ENCODE measurements at regions not wholly inside any gene's neighbourhood (a gene's known extent, or its start where the extent isn't known, plus 50 kb on each side); places are given as distances from the start of the nearest gene placed in this dataset.

DNA sequence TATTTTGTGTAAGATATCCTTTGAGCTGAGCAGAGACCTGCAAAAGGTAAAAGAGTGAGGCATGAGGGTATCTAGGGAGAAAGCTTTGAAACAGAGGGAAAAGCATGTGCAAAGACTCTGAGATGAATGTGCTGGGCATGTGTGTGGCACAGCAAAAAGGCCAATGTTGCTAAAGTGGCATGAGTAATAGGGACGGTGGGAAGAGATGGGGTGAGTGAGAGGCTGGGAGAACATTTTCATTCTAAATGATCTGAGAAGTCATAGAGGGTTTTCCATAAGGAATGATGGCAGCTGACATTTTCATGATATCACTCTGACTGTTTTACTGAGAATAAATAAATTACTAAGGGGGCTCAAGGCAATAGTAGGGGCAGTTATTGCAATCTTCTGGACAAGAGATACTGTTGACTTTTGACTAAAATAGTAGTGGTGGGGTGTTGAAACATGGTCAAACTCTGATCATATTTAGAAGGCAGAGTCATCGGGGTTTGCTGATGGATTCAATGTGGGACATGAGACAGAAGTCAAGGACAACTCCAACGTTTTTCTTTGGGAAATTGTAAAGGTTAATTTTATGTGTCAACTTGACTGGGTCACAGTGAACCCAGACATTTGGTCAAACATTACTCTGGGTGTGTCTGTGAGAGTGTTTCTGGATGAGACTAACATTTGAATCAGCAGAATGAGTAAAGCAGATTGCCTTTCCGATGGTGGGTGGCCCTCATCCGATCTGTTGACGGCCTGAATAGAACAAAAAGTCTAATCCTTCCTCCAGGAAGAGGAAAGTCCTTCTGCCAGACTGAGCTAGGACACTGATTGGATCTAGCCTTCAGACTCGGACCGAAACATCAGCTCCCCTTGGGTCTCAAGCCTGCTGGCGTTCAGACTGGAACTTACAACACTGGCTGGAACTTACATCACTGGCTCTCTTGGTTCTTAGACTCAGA, 193.9 kb upstream of the PLXNC1 start:
- Histone ChIP-seq H3K9ac (peak overlapping the region; percentile 69), H3K36me3 (ENCODE audit: low read depth) (no peaks in the 10 kb centered on the region), H3K27ac (peak overlapping the region; percentile 92), H4K20me1 (ENCODE audit: insufficient read depth) (no peaks in the 10 kb centered on the region), H3K4me2 (ENCODE audit: unreplicated experiment) (peak overlapping the region; percentile 66), H3K4me1 (ENCODE audit: insufficient read depth) (peaks cover 25% of the 10 kb centered on the region), H3K79me2 (ENCODE audit: insufficient read depth) (no peaks in the 10 kb centered on the region), H3K27me3 (replicated peaks; ENCODE audit: insufficient read depth) (no peaks in the 10 kb centered on the region), H2AFZ (peak overlapping the region; percentile 79), H3F3A (ENCODE audit: insufficient read depth) (peaks cover 26% of the 10 kb centered on the region), H3K9me2 (ENCODE audit: insufficient read depth) (no peaks in the 10 kb centered on the region; the same call in 1 of the 2 replicates), H3K4me3 (peak overlapping the region; percentile 35), H3K9me3 (ENCODE audit: low read depth) (no peaks in the 10 kb centered on the region)
- WGBS, 2 experiments (ENCODE audit: low coverage in 1 of 2, low lambda C conversion rate in 2 of 2, missing lambda C conversion rate in 2 of 2), result 1% methylated on average over 9 of the region's 9 CpGs
- DNase-seq, result peak; percentile 88
- in situ Hi-C loops (cut with MboI), result no loop called here
- TF ChIP-seq EZH2 (IDR thresholded peaks at IDR 0.05; ENCODE audit: insufficient read depth, poor library complexity, severe bottlenecking) (no peak), EZH2phosphoT487 (IDR thresholded peaks at IDR 0.05; ENCODE audit: insufficient read depth, low read depth) (0 out of 2 replicates have a peak, but pooled peaks have one; percentile 41)

DNA sequence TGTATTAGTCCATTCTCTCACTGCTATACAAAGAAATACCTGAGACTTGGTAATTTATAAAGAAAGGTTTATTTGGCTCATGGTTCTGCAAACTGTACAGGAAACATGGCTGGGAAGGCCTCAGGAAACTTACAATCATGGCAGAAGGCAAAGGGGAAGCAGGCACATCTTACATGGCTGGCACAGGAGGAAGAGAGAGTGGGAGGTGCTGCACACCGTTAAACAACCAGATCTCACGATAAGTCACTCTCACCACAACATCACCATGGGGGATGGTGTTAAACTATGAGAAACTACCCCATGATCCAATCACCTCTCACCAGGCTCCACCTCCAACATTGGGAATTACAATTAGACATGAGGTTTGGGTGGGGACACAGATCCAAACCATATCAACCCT, 191.8 kb upstream of the PLXNC1 start:
- H3K79me2 ChIP-seq (ENCODE audit: insufficient read depth), result no peaks in the 10 kb centered on the region
- H4K20me1 ChIP-seq (ENCODE audit: insufficient read depth), result no peaks in the 10 kb centered on the region
- no peak overlapping the region for H2AFZ ChIP-seq
- H3F3A ChIP-seq (ENCODE audit: insufficient read depth), result peaks cover 26% of the 10 kb centered on the region
- H3K4me3 ChIP-seq, result no peak overlapping the region
- DNase-seq, result no peak
- TF ChIP-seq EZH2 (IDR thresholded peaks at IDR 0.05; ENCODE audit: insufficient read depth, poor library complexity, severe bottlenecking) (no peak), EZH2phosphoT487 (IDR thresholded peaks at IDR 0.05; ENCODE audit: insufficient read depth, low read depth) (no peak)
- no peaks in the 10 kb centered on the region for H3K36me3 ChIP-seq (ENCODE audit: low read depth)
- 84 to 85% methylated on average over 2 of the region's 2 CpGs for WGBS, 2 experiments (ENCODE audit: low coverage in 1 of 2, low lambda C conversion rate in 2 of 2, missing lambda C conversion rate in 2 of 2)
- in situ Hi-C loops (cut with MboI), result no loop called here
- no peak overlapping the region for H3K4me2 ChIP-seq (ENCODE audit: unreplicated experiment)
- peaks cover 25% of the 10 kb centered on the region for H3K4me1 ChIP-seq (ENCODE audit: insufficient read depth)
- H3K27me3 ChIP-seq (replicated peaks; ENCODE audit: insufficient read depth), result no peaks in the 10 kb centered on the region
- H3K9me2 ChIP-seq (ENCODE audit: insufficient read depth), result no peaks in the 10 kb centered on the region; the same call in 1 of the 2 replicates
- H3K27ac ChIP-seq, result no peak overlapping the region
- H3K9me3 ChIP-seq (ENCODE audit: low read depth), result no peaks in the 10 kb centered on the region
- H3K9ac ChIP-seq, result no peak overlapping the region

DNA sequence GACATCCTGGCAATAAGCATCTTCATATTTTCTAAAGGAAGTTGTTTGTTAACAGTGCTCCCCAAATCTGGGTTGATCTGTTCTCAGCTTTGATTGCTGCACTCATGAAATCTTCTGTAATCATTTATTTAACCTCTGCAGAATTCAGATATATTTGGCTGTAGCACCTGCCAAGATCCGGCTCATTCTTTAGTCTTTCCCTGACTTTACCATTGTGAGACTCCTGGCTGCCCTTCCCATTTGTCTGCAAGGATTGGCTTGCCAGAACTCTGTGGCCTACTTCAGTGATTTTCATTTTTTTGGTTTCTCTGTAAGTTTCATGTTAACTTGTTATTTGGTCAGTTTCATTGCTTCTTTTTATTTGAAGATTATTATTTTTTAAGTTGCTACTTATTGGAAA, 191.2 kb upstream of the PLXNC1 start:
- Histone ChIP-seq H3K9ac (no peak overlapping the region), H3K27me3 (replicated peaks; ENCODE audit: insufficient read depth) (no peaks in the 10 kb centered on the region), H3K4me2 (ENCODE audit: unreplicated experiment) (no peak overlapping the region), H3K4me3 (no peak overlapping the region), H4K20me1 (ENCODE audit: insufficient read depth) (no peaks in the 10 kb centered on the region), H3F3A (ENCODE audit: insufficient read depth) (peaks cover 26% of the 10 kb centered on the region), H3K4me1 (ENCODE audit: insufficient read depth) (peaks cover 25% of the 10 kb centered on the region), H3K36me3 (ENCODE audit: low read depth) (no peaks in the 10 kb centered on the region), H3K9me3 (ENCODE audit: low read depth) (no peaks in the 10 kb centered on the region), H3K9me2 (ENCODE audit: insufficient read depth) (no peaks in the 10 kb centered on the region; the same call in 1 of the 2 replicates), H2AFZ (no peak overlapping the region), H3K79me2 (ENCODE audit: insufficient read depth) (no peaks in the 10 kb centered on the region), H3K27ac (no peak overlapping the region)
- TF ChIP-seq EZH2phosphoT487 (IDR thresholded peaks at IDR 0.05; ENCODE audit: insufficient read depth, low read depth) (no peak), EZH2 (IDR thresholded peaks at IDR 0.05; ENCODE audit: insufficient read depth, poor library complexity, severe bottlenecking) (no peak)
- DNase-seq, result no peak
- 39 to 52% methylated on average over 1 of the region's 1 CpG for WGBS, 2 experiments (ENCODE audit: low coverage in 1 of 2, low lambda C conversion rate in 2 of 2, missing lambda C conversion rate in 2 of 2)
- in situ Hi-C loops (cut with MboI), result no loop called here

DNA sequence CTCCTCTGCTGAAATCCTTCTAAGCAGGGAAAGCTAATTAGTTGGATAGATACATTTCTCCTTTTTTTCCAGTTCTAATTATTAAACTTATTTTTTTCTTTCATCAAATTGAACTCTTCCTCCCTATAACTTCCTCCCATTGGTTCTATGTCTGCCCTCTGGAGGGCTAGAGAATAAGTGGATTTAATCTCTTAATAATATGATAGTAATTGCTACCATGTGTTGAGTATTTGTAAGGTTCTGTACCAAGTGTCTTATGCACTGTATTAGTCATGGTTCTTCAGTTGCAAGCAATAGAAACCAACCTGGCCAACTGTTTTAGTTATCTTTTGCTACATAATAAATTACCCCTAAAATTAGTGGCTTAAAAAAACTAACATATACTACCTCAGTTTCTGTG, 190.5 kb upstream of the PLXNC1 start:
- DNase-seq, result peak; percentile 78
- Histone ChIP-seq H3K9ac (no peak overlapping the region), H2AFZ (no peak overlapping the region), H3K27me3 (replicated peaks; ENCODE audit: insufficient read depth) (no peaks in the 10 kb centered on the region), H3K9me3 (ENCODE audit: low read depth) (no peaks in the 10 kb centered on the region), H4K20me1 (ENCODE audit: insufficient read depth) (no peaks in the 10 kb centered on the region), H3K4me1 (ENCODE audit: insufficient read depth) (peaks cover 25% of the 10 kb centered on the region), H3K36me3 (ENCODE audit: low read depth) (no peaks in the 10 kb centered on the region), H3F3A (ENCODE audit: insufficient read depth) (peaks cover 26% of the 10 kb centered on the region), H3K27ac (no peak overlapping the region), H3K4me2 (ENCODE audit: unreplicated experiment) (no peak overlapping the region), H3K9me2 (ENCODE audit: insufficient read depth) (no peaks in the 10 kb centered on the region), H3K79me2 (ENCODE audit: insufficient read depth) (no peaks in the 10 kb centered on the region), H3K4me3 (no peak overlapping the region)
- TF ChIP-seq EZH2phosphoT487 (IDR thresholded peaks at IDR 0.05; ENCODE audit: insufficient read depth, low read depth), result no peak
- TF ChIP-seq EZH2 (IDR thresholded peaks at IDR 0.05; ENCODE audit: insufficient read depth, poor library complexity, severe bottlenecking), result no peak
- in situ Hi-C loops (cut with MboI), result no loop called here

Measured in GM23248 (cell line).